RWPE2 (cell line): ENCODE measurements at regions not wholly inside any gene's neighbourhood (a gene's known extent, or its start where the extent isn't known, plus 50 kb on each side); places are given as distances from the start of the nearest gene placed in this dataset.

Source experiments
- ATAC-seq: fragments of 200-7000 bp; cut with Tn5 transposase; 3 replicates; pipeline ENCODE4 v1.9.1; 2021; ENCODE audit warnings: low read depth
- DNase-seq: peaks from one replicate; pipeline ENCODE4 v3.0.0-alpha.2; 2020; ENCODE audit warnings: low spot score
- H3K27ac ChIP-seq: fragments of 450-650 bp; 2 replicates; pipeline ENCODE4 v1.5.1; 2017; ENCODE audit warnings: mild to moderate bottlenecking; ENCODE audit not compliant: poor library complexity, severe bottlenecking
- H3K27me3 ChIP-seq: fragments of 250-450 bp; sonication (Bioruptor Pico); 2 replicates; pipeline ENCODE4 v1.5.1; 2021; ENCODE audit warnings: mild to moderate bottlenecking, moderate library complexity; ENCODE audit not compliant: insufficient read depth, poor library complexity, severe bottlenecking
- H3K36me3 ChIP-seq: fragments of 250-450 bp; sonication (Bioruptor Pico); 2 replicates; pipeline ENCODE4 v1.5.1; 2020; ENCODE audit warnings: low read depth, mild to moderate bottlenecking, moderate library complexity
- H3K4me1 ChIP-seq: fragments of 250-450 bp; sonication (Bioruptor Pico); 2 replicates; pipeline ENCODE4 v1.5.1; 2021; ENCODE audit warnings: mild to moderate bottlenecking, moderate library complexity; ENCODE audit not compliant: insufficient read depth, poor library complexity, severe bottlenecking
- H3K4me3 ChIP-seq: fragments of 250-450 bp; sonication (Bioruptor Pico); 2 replicates; pipeline ENCODE4 v1.5.1; 2021; ENCODE audit warnings: mild to moderate bottlenecking, moderate library complexity; ENCODE audit not compliant: severe bottlenecking
- H3K9me3 ChIP-seq: fragments of 250-450 bp; sonication (Bioruptor Pico); 2 replicates; pipeline ENCODE4 v1.5.1; 2021; ENCODE audit warnings: mild to moderate bottlenecking, moderate library complexity; ENCODE audit not compliant: severe bottlenecking
- TF ChIP-seq, protein P1 (sequence below): fragments of 450-650 bp; IDR thresholded peaks from one replicate; pipeline ENCODE4 v1.5.1; 2017; ENCODE audit warnings: mild to moderate bottlenecking, moderate library complexity; ENCODE audit not compliant: poor library complexity, severe bottlenecking

DNA sequence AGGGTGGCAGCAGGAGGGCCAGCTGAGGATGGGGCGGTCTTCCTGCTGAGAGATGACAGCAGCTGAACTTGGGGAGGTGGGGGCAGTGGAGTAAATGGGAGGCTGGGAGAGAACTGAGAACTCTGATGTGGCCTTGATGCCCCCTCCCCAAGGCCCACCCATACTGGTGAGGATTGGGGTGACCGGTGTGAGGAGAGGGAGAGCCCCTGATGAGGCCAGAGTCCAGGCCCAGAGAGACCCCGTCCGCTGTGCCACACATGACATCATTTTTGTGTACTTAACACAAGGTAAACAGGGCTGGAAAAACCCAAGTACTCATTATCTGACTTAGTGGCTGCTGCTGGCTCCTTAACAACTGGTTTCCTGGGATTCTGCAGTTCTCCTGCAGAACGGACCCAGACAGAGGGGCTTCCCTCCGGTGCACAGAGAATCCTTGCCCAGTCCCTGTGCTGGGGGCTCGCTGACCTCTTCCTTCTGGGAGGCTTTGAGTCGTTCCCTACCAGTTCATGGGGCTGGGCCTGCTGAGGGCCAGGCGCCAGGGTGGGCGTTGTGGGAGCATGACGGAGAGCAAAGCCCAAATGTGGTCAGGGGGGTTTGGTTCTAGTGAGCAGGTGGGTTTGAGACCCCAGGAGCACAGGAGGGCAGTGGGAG lies 207.6 kb downstream of the RAB11FIP4 start:
- Histone ChIP-seq H3K4me3 (no peak overlapping the region), H3K36me3 (no peaks in the 10 kb centered on the region), H3K27ac (no peak overlapping the region), H3K9me3 (no peaks in the 10 kb centered on the region), H3K4me1 (peaks cover 21% of the 10 kb centered on the region), H3K27me3 (no peaks in the 10 kb centered on the region)
- DNase-seq: no peak
- TF ChIP-seq, protein P1, sequence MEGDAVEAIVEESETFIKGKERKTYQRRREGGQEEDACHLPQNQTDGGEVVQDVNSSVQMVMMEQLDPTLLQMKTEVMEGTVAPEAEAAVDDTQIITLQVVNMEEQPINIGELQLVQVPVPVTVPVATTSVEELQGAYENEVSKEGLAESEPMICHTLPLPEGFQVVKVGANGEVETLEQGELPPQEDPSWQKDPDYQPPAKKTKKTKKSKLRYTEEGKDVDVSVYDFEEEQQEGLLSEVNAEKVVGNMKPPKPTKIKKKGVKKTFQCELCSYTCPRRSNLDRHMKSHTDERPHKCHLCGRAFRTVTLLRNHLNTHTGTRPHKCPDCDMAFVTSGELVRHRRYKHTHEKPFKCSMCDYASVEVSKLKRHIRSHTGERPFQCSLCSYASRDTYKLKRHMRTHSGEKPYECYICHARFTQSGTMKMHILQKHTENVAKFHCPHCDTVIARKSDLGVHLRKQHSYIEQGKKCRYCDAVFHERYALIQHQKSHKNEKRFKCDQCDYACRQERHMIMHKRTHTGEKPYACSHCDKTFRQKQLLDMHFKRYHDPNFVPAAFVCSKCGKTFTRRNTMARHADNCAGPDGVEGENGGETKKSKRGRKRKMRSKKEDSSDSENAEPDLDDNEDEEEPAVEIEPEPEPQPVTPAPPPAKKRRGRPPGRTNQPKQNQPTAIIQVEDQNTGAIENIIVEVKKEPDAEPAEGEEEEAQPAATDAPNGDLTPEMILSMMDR: no peak
- ATAC-seq: no peak

DNA sequence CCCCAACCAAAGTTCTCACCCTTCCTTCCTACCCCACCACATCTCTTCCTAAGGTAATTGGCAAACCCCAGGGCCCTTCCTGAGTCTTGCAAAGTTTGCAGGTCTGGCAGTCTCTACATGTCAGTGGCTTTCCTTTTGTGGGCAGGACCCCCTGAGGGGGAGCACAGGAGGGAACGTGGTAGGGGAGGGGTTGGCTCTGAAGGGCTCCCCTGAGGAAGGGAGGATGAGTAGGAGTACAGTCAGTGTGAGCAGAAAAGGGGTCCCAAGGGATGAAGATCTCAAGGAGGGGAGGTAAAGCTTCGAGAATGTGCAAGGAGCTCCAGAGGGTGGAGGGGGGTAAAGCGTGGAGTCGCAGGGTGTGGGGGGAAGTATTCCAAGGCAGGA lies 206.9 kb downstream of the RAB11FIP4 start:
- ATAC-seq: no peak
- Histone ChIP-seq H3K4me3 (no peak overlapping the region), H3K27me3 (no peaks in the 10 kb centered on the region), H3K27ac (no peak overlapping the region), H3K9me3 (no peaks in the 10 kb centered on the region), H3K4me1 (peaks cover 21% of the 10 kb centered on the region), H3K36me3 (no peaks in the 10 kb centered on the region)
- TF ChIP-seq, protein P1: no peak
- DNase-seq: no peak

DNA sequence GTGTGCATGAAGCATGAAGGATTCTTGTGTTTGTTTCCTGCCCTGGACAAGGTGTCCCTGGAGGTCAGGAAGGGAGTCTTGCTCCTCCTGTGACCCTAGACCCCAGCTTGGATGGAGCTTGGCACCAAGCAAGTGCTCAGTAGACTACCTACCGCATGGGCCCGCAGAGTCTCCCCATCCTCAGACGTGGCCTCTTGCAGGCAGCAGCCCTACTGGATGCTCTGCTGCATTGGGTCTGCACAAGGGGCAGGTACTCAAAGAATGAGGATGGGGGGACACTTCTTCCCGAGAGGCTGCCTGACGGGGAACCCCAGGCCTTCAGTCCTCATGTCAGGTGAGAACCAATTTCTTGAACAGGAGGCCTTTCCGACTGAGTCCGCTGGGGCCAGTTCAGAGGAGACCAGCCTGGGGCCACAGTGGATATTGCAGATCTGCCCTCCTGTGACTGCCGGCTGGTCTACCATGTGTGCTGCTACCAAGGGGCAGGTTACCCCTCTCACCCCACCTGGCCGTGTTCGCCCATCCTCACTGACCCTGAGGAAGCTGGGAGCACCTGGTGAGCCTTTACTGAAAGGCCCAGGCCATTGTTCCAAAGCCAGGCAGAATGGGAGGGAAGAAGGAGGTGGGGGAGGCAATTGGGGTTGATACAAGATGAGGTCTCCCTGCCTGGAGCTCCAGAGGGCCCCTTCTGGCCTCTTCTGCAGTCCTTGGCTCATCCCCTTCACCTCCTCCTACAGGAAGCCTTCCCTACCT lies 206.3 kb downstream of the RAB11FIP4 start:
- Histone ChIP-seq H3K27ac (peak overlapping the region; percentile 87), H3K27me3 (no peaks in the 10 kb centered on the region)

DNA sequence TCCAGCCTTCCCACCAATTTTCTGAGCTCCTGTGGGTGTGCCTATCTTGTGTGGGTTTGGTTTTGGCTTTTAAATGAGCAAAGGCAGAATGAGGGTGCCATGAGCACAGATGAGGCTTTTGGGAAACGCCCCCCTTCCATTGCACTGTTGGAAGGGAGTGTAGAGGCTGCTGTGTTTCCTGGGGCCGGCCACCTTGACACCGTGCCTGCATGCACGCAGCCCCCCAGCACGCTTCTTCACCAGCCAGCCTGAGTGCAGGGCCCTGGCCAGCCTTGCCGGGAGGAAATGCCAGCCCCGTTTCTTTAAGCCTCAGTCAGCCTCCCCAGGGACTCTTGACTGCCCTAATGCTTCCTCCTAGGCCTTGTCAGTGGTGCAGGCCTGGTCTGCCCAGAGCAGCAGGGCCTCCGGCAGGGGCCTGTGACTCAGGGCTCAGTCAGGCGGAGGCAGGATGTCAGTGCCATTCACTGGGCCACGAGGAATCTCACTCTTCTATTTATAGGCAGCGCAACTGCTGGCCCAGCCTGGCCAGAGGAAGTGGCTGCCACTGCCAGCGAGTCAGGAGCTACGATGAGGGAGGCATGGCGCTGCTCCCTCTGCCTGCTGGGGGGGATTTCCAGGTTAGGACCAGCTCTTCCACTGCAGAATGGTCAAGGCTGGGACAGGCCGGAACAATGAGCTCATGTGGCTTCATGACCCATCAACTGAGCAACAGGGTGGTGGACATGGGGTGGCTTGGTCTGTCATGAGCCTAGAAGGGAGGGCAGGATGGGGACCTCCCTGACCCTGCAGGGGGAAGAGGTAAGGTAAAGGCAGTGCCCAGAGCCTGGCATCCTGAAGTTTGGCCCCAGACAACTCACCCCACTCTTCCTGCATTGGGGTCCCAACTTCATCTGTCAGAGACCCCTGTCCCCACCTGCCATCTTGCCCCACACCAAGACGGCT lies 205.2 kb downstream of the RAB11FIP4 start:
- H3K9me3 ChIP-seq: no peaks in the 10 kb centered on the region
- H3K4me1 ChIP-seq: peaks cover 21% of the 10 kb centered on the region
- H3K27me3 ChIP-seq: no peaks in the 10 kb centered on the region
- peak overlapping the region; percentile 87 for H3K27ac ChIP-seq
- TF ChIP-seq, protein P1: no peak
- H3K4me3 ChIP-seq: no peak overlapping the region
- peak; percentile 89 for DNase-seq
- ATAC-seq: peak; percentile 99
- H3K36me3 ChIP-seq: no peaks in the 10 kb centered on the region

More for the DNA sequence above, 206.3 kb downstream of the RAB11FIP4 start:
- TF ChIP-seq, protein P1: no peak
- DNase-seq: no peak
- no peak overlapping the region for H3K4me3 ChIP-seq
- ATAC-seq: no peak
- no peaks in the 10 kb centered on the region for H3K36me3 ChIP-seq
- no peaks in the 10 kb centered on the region for H3K9me3 ChIP-seq
- H3K4me1 ChIP-seq: peaks cover 21% of the 10 kb centered on the region
